WI38 (cell line): ENCODE measurements at regions not wholly inside any gene's neighbourhood (a gene's known extent, or its start where the extent isn't known, plus 50 kb on each side); places are given as distances from the start of the nearest gene placed in this dataset.
"Not testable (repeated sequence)": the region's sequence is repeated elsewhere in the genome, so short reads cannot be mapped to it uniquely, and the experiment has no call there.

Experiments
- H3K4me3 ChIP-seq: 2 replicates; pipeline ENCODE4 v1.5.1; 2011; ENCODE audit warnings: low read depth, mild to moderate bottlenecking, control low read depth, low read length
- CTCF ChIP-seq: IDR thresholded peaks from 2 replicates; pipeline ENCODE4 v1.5.1; 2012; ENCODE audit warnings: low read depth, mild to moderate bottlenecking, control low read depth, low read length

GRCh38 chr4:131883181-131883580 is 1265.9 kb upstream of the PCDH10 start:
- H3K4me3 ChIP-seq = not testable (repeated sequence)

- not testable (repeated sequence) for H3K4me3 ChIP-seq
These were observed 1223.4 kb upstream of the PCDH10 start for GRCh38 chr4:131925662-131926061.

- H3K4me3 ChIP-seq = not testable (repeated sequence)
These were observed 1181.4 kb upstream of the PCDH10 start for GRCh38 chr4:131967646-131968045.

GRCh38 chr4:131974730-131975129 is 1174.4 kb upstream of the PCDH10 start:
- peak overlapping the region; percentile 66 for H3K4me3 ChIP-seq
- TF ChIP-seq CTCF = no peak

- peak overlapping the region; percentile 66 for H3K4me3 ChIP-seq
These were observed 1173.6 kb upstream of the PCDH10 start for GRCh38 chr4:131975276-131976132.

- H3K4me3 ChIP-seq = peak overlapping the region; percentile 66
These were observed 1172.7 kb upstream of the PCDH10 start for GRCh38 chr4:131976133-131977002.

GRCh38 chr4:131978120-131978519 is 1171.0 kb upstream of the PCDH10 start:
- no peak overlapping the region for H3K4me3 ChIP-seq
- TF ChIP-seq CTCF = no peak

- TF ChIP-seq CTCF = no peak
- H3K4me3 ChIP-seq = no peak overlapping the region
These were observed 1159.5 kb upstream of the PCDH10 start for GRCh38 chr4:131989576-131989975.

- TF ChIP-seq CTCF = no peak
- no peak overlapping the region for H3K4me3 ChIP-seq
These were observed 1147.6 kb upstream of the PCDH10 start for GRCh38 chr4:132001542-132001941.

GRCh38 chr4:132003593-132003992 is 1145.5 kb upstream of the PCDH10 start:
- TF ChIP-seq CTCF = no peak
- no peak overlapping the region for H3K4me3 ChIP-seq
